Suprapubic skin (tissue), 4 donors: ENCODE measurements at regions not wholly inside any gene's neighbourhood (a gene's known extent, or its start where the extent isn't known, plus 50 kb on each side); places are given as distances from the start of the nearest gene placed in this dataset.
A peak's percentile ranks its signal among the peaks of the same experiment; 100 is the strongest.

Experiments used
- DNase-seq, 2 donors: peaks; one replicate each; pipeline ENCODE4 v3.0.0-alpha.2; 2019; ENCODE audit warnings: low spot score in 2 of 2
- H3K27ac ChIP-seq: fragments of 200-600 bp; sonication (generic); one replicate; pipeline ENCODE4 v1.5.1; 2019
- H3K27me3 ChIP-seq: fragments of 200-600 bp; sonication (generic); one replicate; pipeline ENCODE4 v1.5.1; 2019
- H3K36me3 ChIP-seq: fragments of 200-600 bp; sonication (generic); one replicate; pipeline ENCODE4 v1.5.1; 2019
- H3K4me1 ChIP-seq: fragments of 200-600 bp; sonication (generic); one replicate; pipeline ENCODE4 v1.5.1; 2019
- H3K4me3 ChIP-seq: fragments of 200-600 bp; sonication (generic); one replicate; pipeline ENCODE4 v1.5.1; 2019; ENCODE audit warnings: mild to moderate bottlenecking
- H3K9me3 ChIP-seq: fragments of 200-600 bp; sonication (generic); one replicate; pipeline ENCODE4 v1.5.1; 2019
- EP300 ChIP-seq: sonication (generic); formaldehyde crosslinking; IDR thresholded peaks from one replicate; pipeline ENCODE4 v1.6.1; 2017; ENCODE audit warnings: antibody characterized with exemption
- POLR2A ChIP-seq, 2 donors: fragments of 450-650 bp; IDR thresholded peaks; one replicate each; pipeline ENCODE4 v1.6.1; 2017; ENCODE audit warnings: antibody characterized with exemption in 2 of 2, mild to moderate bottlenecking in 2 of 2, moderate library complexity in 2 of 2
- POLR2AphosphoS5 ChIP-seq, 3 donors: sonication (generic); formaldehyde crosslinking; IDR thresholded peaks; one replicate each; pipeline ENCODE4 v1.6.1; 2017; ENCODE audit warnings: antibody characterized with exemption in 3 of 3
- WGBS: methylation state at CpG from one replicate; pipeline ENCODE4 v1.1.5; 2018; 5-methylcytosine and 5-hydroxymethylcytosine counted together
- TF ChIP-seq, protein P1 (sequence below), 2 donors: fragments of 200-600 bp in 1 of 2; fragments of 450-650 bp in 1 of 2; sonication (generic) in 1 of 2; IDR thresholded peaks; one replicate each; pipeline ENCODE4 v1.5.1; 2016 to 2019; ENCODE audit warnings: antibody characterized with exemption in 2 of 2, mild to moderate bottlenecking in 1 of 2, moderate library complexity in 1 of 2

DNA sequence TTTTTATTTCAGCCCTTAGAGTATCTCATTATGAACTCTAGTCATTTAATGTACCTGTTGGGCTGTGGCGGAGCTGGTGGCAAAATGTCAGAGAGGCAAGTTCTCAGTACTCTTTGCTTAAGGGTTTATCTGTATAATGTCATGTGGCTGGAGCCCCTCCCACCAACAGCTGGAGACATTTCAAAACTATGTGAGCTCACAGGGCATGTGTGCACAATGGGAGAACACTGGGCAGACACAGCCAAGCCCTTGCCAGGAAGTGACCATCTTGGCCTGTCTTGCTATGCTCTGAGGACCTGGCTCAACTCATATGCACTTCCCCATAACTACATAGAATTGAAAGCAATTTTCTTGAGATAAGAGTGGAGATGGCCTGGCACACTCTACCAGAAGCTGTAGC, 296.4 kb downstream of the PTPRU start:
- peak; percentile 19 to 44 for DNase-seq
- H3K9me3 ChIP-seq: peaks cover 16% of the 10 kb centered on the region
- no peaks in the 10 kb centered on the region for H3K36me3 ChIP-seq
- TF ChIP-seq, protein P1, sequence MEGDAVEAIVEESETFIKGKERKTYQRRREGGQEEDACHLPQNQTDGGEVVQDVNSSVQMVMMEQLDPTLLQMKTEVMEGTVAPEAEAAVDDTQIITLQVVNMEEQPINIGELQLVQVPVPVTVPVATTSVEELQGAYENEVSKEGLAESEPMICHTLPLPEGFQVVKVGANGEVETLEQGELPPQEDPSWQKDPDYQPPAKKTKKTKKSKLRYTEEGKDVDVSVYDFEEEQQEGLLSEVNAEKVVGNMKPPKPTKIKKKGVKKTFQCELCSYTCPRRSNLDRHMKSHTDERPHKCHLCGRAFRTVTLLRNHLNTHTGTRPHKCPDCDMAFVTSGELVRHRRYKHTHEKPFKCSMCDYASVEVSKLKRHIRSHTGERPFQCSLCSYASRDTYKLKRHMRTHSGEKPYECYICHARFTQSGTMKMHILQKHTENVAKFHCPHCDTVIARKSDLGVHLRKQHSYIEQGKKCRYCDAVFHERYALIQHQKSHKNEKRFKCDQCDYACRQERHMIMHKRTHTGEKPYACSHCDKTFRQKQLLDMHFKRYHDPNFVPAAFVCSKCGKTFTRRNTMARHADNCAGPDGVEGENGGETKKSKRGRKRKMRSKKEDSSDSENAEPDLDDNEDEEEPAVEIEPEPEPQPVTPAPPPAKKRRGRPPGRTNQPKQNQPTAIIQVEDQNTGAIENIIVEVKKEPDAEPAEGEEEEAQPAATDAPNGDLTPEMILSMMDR (IDR thresholded peaks at IDR 0.05): no peak
- no peak for TF ChIP-seq EP300
- TF ChIP-seq POLR2AphosphoS5 (IDR thresholded peaks at IDR 0.05): no peak
- TF ChIP-seq POLR2A (IDR thresholded peaks at IDR 0.05): no peak
- WGBS: 100% methylated on average over 1 of the region's 1 CpG
- no peak overlapping the region for H3K4me3 ChIP-seq
- peaks cover 4% of the 10 kb centered on the region for H3K27me3 ChIP-seq
- H3K4me1 ChIP-seq: no peaks in the 10 kb centered on the region
- no peak overlapping the region for H3K27ac ChIP-seq

DNA sequence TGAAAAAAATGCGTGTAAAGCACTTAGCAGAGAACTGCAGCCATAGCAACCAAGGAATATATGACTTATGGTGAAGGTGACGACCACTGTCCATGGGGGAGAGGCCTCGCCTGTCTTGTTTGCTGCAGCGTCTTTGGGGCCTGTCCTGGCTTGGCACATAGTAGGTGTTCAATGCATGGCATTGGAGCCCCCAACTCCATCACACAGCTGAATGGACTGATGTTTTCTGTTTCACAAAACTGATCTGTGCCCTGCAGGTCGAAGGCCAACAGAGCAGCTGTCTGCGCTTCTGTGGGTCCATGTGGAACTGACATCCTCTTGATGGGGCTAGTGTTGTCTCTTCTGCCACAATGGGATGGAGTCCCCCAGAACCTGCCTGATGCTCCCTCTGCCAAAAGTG, 296.0 kb downstream of the PTPRU start:
- TF ChIP-seq, protein P1 (IDR thresholded peaks at IDR 0.05): no peak
- TF ChIP-seq POLR2AphosphoS5 (IDR thresholded peaks at IDR 0.05) (no peak), EP300 (no peak), POLR2A (IDR thresholded peaks at IDR 0.05) (no peak)
- H3K9me3 ChIP-seq: peaks cover 16% of the 10 kb centered on the region
- no peaks in the 10 kb centered on the region for H3K4me1 ChIP-seq

DNA sequence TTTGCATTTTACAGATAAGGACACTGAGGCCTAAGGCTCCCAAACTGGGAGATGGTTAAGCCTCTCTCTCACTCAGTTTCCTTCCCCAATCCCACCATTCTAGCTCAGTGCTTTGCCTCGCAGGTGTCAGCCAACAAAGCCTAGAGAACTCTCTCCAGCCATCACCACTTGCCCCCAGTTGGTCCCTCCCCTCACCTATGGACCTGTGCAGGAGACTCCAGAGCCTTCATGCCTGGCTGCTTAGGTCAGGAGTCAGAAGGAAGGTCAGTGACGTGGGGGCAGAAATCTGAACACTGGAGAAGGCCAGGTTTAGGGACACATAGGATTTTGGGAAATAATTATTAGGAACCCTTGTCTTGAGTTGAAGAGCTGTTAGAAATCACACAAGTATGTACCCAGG, 295.3 kb downstream of the PTPRU start:
- peaks cover 16% of the 10 kb centered on the region for H3K9me3 ChIP-seq
- no peaks in the 10 kb centered on the region for H3K4me1 ChIP-seq
- TF ChIP-seq POLR2A (IDR thresholded peaks at IDR 0.05): no peak
- peak; percentile 11 to 54 for DNase-seq
- H3K27ac ChIP-seq: no peak overlapping the region
- no peak overlapping the region for H3K4me3 ChIP-seq
- H3K27me3 ChIP-seq: peaks cover 6% of the 10 kb centered on the region
- no peaks in the 10 kb centered on the region for H3K36me3 ChIP-seq
- WGBS: 83% methylated on average over 2 of the region's 2 CpGs

More for the DNA sequence above, 296.0 kb downstream of the PTPRU start:
- peaks cover 6% of the 10 kb centered on the region for H3K27me3 ChIP-seq
- no peak overlapping the region for H3K27ac ChIP-seq
- H3K4me3 ChIP-seq: no peak overlapping the region
- whole genome bisulfite sequencing: 56% methylated on average over 6 of the region's 6 CpGs
- peak; percentile 5 to 48 for DNase-seq
- H3K36me3 ChIP-seq: no peaks in the 10 kb centered on the region

DNA sequence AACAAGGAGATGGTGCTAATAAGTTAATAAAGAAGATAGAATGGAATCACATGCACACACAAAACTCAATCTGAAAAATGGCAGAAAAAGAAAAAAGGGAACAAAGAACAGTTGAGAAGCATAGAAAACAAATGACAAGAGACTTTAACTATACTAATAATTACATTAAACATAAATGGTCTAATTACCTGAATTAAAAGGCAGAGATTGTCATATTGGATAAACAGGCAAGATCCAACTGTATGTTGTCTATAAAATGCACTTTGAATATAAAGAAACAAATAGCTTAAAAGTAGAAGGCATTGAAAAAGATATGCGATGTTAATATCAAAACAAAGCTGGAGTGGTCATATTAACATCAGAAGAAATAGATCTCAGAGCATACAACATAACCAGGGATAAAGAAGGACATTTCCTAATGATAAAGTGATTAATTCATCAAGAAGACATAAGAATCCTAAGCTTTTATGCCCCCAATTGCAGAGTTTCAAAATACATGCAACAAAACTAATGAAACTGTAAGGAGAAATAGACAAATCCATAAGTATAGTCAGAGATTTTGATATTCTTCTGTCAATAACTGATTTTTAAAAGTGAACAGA, 293.5 kb downstream of the PTPRU start:
- 84% methylated on average over 1 of the region's 1 CpG for WGBS
- H3K4me1 ChIP-seq: no peaks in the 10 kb centered on the region
- peaks cover 13% of the 10 kb centered on the region for H3K9me3 ChIP-seq
- peaks cover 6% of the 10 kb centered on the region for H3K27me3 ChIP-seq
- H3K4me3 ChIP-seq: no peak overlapping the region
- DNase-seq: no peak
- H3K27ac ChIP-seq: no peak overlapping the region
- no peaks in the 10 kb centered on the region for H3K36me3 ChIP-seq
- TF ChIP-seq, protein P1 (IDR thresholded peaks at IDR 0.05): no peak
- no peak for TF ChIP-seq POLR2A (IDR thresholded peaks at IDR 0.05)
- no peak for TF ChIP-seq POLR2AphosphoS5 (IDR thresholded peaks at IDR 0.05)
- no peak for TF ChIP-seq EP300

DNA sequence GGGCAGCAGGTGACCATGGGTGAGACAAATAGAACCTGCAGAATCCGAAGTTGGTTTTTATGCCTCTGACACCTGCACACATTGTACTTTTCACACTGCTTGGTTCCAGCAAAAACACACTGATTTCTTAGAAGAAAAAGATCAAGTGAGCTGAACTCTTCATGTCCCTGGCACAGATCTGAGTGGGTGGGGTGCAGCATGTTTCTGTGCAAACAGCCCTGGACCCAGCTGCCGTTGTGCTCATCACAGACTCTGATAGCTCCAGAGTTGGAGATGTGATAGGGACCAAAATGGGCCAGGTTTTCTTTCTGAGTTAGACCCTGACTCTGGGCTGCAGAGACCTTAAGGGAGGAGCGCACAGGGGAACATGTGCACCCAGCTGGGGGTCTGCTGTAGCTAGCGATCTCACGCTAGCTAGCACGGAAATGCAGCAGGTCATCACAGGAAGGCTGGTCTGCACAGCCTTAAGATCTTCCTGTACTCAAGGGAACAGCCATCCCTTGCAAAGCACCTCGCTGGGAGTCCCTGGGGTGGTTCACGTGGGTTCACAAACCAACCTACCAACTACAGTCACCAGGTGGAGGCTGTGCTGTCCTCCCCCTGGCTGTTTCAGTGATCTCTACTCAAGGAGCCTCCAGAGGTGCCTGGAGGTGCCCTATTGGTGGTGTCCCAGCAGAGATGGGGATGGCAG, 291.1 kb downstream of the PTPRU start:
- 52% methylated on average over 4 of the region's 8 CpGs for WGBS

More for the DNA sequence above, 291.1 kb downstream of the PTPRU start:
- Histone ChIP-seq H3K36me3 (no peaks in the 10 kb centered on the region), H3K9me3 (peaks cover 11% of the 10 kb centered on the region), H3K4me3 (no peak overlapping the region), H3K4me1 (no peaks in the 10 kb centered on the region), H3K27ac (no peak overlapping the region), H3K27me3 (peaks cover 17% of the 10 kb centered on the region)
- TF ChIP-seq POLR2A (IDR thresholded peaks at IDR 0.05): no peak
- TF ChIP-seq, protein P1 (IDR thresholded peaks at IDR 0.05): no peak
- TF ChIP-seq EP300: no peak
- TF ChIP-seq POLR2AphosphoS5 (IDR thresholded peaks at IDR 0.05): no peak
- peak; percentile 28 to 73 for DNase-seq
